Activated naive CD4-positive, alpha-beta T cell treated with anti-CD3 and anti-CD28 coated beads for 36 hours (primary cell): ENCODE measurements at regions not wholly inside any gene's neighbourhood (a gene's known extent, or its start where the extent isn't known, plus 50 kb on each side); places are given as distances from the start of the nearest gene placed in this dataset.

Experiments
- CTCF ChIA-PET: fragments of 350-600 bp; sonication (Branson Sonifier 250); formaldehyde crosslinking; loops from one replicate; lab custom pipeline; 2021; ENCODE audit warnings: antibody characterized with exemption; lab: Charles Lee
- DNase-seq: peaks from one replicate; pipeline ENCODE4 v3.0.0-alpha.2; 2020
- H3K27ac Mint-ChIP-seq: one replicate; pipeline ENCODE4 v1.8.0; 2021; ENCODE audit warnings: mild to moderate bottlenecking, mixed read lengths
- H3K27me3 Mint-ChIP-seq: one replicate; pipeline ENCODE4 v1.8.0; 2021; ENCODE audit warnings: low read depth, mixed read lengths
- H3K36me3 Mint-ChIP-seq: one replicate; pipeline ENCODE4 v1.8.0; 2021; ENCODE audit warnings: low read depth, mixed read lengths
- H3K4me1 Mint-ChIP-seq: one replicate; pipeline ENCODE4 v1.8.0; 2021; ENCODE audit warnings: low read depth, mixed read lengths
- H3K4me3 Mint-ChIP-seq: one replicate; pipeline ENCODE4 v1.8.0; 2021; ENCODE audit warnings: mild to moderate bottlenecking, moderate library complexity, mixed read lengths
- H3K9me3 Mint-ChIP-seq: one replicate; pipeline ENCODE4 v1.8.0; 2021; ENCODE audit warnings: mixed read lengths
- intact Hi-C: fragments of 100-400 bp; cut with micrococcal nuclease; formaldehyde crosslinking; loops from one replicate; pipeline ENCODE4 v1.15.1; 2023

- peaks cover 6% of the 10 kb centered on the region for H3K27me3 Mint-ChIP-seq
- no peak for DNase-seq
- H3K27ac Mint-ChIP-seq = no peak overlapping the region
- H3K9me3 Mint-ChIP-seq = no peaks in the 10 kb centered on the region
- H3K36me3 Mint-ChIP-seq = no peaks in the 10 kb centered on the region
- CTCF ChIA-PET = no interaction called here
- no peak overlapping the region for H3K4me3 Mint-ChIP-seq
- H3K4me1 Mint-ChIP-seq = no peaks in the 10 kb centered on the region
- intact Hi-C loops = no loop called here
Measured at GRCh38 chr9:109600142-109600541, 102.0 kb upstream of the PTPN3 start.

DNA sequence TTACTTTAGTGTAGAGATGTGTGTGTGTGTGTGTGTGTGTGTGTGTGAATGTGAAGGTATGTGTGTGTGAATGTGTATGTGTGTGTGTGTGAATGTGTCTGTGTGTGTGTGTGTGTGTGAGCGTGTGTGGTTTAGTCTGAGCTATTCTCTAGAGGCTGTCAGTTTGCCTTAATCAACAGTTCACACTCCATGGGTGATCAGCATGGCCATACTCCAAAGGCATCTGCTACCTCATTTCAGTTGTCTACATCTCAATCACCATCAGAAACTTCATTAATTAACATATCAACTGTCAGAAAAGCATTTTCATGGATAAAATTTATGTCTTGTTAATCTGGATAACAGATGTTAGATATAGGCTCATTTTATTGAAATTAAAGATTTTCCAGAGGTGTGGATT lies 103.1 kb upstream of the PTPN3 start:
- intact Hi-C loops = no loop called here
- Mint-ChIP-seq H3K27me3 (peaks cover 6% of the 10 kb centered on the region), H3K27ac (no peak overlapping the region), H3K36me3 (no peaks in the 10 kb centered on the region), H3K4me3 (no peak overlapping the region), H3K4me1 (no peaks in the 10 kb centered on the region), H3K9me3 (no peaks in the 10 kb centered on the region)
- CTCF ChIA-PET = interaction anchor here (0.6 kb wide), 1 partner anchor 28 kb away, joined by 3 read pairs; no protein-coding TSS in a partner anchor
- no peak for DNase-seq

DNA sequence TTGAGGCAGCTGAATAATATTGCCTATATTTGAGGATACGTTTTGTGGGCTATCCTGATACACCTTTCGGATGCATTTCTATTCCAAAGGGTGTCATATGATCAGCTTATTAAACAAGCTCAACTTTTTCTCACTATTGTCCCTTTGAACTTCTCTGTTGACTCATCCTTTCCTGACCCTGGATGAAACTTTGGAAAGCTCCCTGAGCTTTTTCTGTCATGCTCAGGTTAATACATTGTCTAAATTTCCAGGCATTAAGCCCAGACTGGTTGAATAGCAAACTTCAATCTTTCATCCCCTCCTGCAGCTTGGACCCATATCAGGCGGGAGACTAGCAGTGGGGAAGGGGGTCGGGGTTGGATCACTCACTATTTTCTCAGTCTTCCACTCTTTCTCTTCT lies 104.9 kb upstream of the PTPN3 start:
- Mint-ChIP-seq H3K27me3 (peaks cover 2% of the 10 kb centered on the region), H3K4me1 (no peaks in the 10 kb centered on the region), H3K27ac (no peak overlapping the region), H3K36me3 (no peaks in the 10 kb centered on the region), H3K9me3 (no peaks in the 10 kb centered on the region), H3K4me3 (no peak overlapping the region)
- intact Hi-C loops = no loop called here
- no peak for DNase-seq
- CTCF ChIA-PET = no interaction called here

GRCh38 chr9:109604131-109604530 lies 106.0 kb upstream of the PTPN3 start:
- no peaks in the 10 kb centered on the region for H3K4me1 Mint-ChIP-seq
- peaks cover 2% of the 10 kb centered on the region for H3K27me3 Mint-ChIP-seq
- H3K36me3 Mint-ChIP-seq = no peaks in the 10 kb centered on the region
- H3K27ac Mint-ChIP-seq = no peak overlapping the region
- no peak for DNase-seq
- intact Hi-C loops = no loop called here
- H3K4me3 Mint-ChIP-seq = no peak overlapping the region
- H3K9me3 Mint-ChIP-seq = no peaks in the 10 kb centered on the region
- CTCF ChIA-PET = no interaction called here

DNA sequence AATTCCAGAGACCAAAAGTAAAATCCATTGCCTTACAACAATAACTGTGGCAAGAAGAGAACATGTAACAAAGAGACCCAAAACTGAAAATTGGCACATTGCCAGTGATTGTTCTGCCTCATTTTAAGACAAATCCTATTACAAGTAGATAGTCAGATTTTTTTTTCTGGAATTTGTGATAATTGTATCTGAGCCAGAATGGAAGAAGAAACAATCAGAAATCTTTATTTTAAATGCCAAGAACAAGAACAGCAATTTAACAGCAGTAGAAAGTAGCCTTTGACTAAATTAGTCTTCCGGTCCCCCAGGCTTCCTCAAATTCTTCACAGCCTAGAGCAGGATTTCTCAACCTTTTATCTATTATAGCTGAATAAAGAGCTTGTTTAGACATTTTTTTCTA lies 106.7 kb upstream of the PTPN3 start:
- no peak for DNase-seq
- H3K4me1 Mint-ChIP-seq = no peaks in the 10 kb centered on the region
- CTCF ChIA-PET = no interaction called here
- no peak overlapping the region for H3K4me3 Mint-ChIP-seq
- peaks cover 2% of the 10 kb centered on the region for H3K27me3 Mint-ChIP-seq
- no peaks in the 10 kb centered on the region for H3K36me3 Mint-ChIP-seq
- H3K27ac Mint-ChIP-seq = no peak overlapping the region
- no peaks in the 10 kb centered on the region for H3K9me3 Mint-ChIP-seq
- intact Hi-C loops = no loop called here

GRCh38 chr9:109609060-109609459 lies 111.0 kb upstream of the PTPN3 start:
- intact Hi-C loops = no loop called here
- CTCF ChIA-PET = interaction anchor here (0.5 kb wide), 1 partner anchor 1052 kb away, joined by 3 read pairs; no protein-coding TSS in a partner anchor

GRCh38 chr9:109616571-109617120 lies 118.5 kb upstream of the PTPN3 start:
- no peak overlapping the region for H3K4me3 Mint-ChIP-seq
- H3K36me3 Mint-ChIP-seq = no peaks in the 10 kb centered on the region
- CTCF ChIA-PET = no interaction called here
- H3K27ac Mint-ChIP-seq = no peak overlapping the region
- no peaks in the 10 kb centered on the region for H3K9me3 Mint-ChIP-seq
- DNase-seq = no peak
- H3K27me3 Mint-ChIP-seq = peaks cover 6% of the 10 kb centered on the region
- intact Hi-C loops = no loop called here
- no peaks in the 10 kb centered on the region for H3K4me1 Mint-ChIP-seq

More at GRCh38 chr9:109609060-109609459, 111.0 kb upstream of the PTPN3 start:
- no peaks in the 10 kb centered on the region for H3K27me3 Mint-ChIP-seq
- H3K4me3 Mint-ChIP-seq = no peak overlapping the region
- no peaks in the 10 kb centered on the region for H3K36me3 Mint-ChIP-seq
- H3K9me3 Mint-ChIP-seq = no peaks in the 10 kb centered on the region
- no peaks in the 10 kb centered on the region for H3K4me1 Mint-ChIP-seq
- H3K27ac Mint-ChIP-seq = no peak overlapping the region
- DNase-seq = no peak

DNA sequence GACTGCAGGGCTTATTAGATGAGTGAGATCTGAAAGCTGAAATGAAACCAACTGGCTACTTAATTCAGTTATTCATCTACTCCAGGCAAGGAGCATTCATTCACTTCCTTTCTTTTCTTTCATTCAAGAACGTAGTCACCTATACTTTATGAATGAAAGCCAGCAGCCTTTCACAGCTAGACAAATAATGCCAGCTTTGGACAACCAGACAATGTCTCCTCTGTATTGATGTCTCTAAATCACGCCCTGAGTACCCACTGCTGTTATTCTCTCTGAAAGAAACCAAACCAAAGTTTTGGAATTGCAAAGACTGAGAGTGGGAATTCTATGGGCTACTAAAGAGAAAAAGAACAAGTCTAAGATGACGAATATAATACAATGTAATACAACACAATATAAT lies 121.2 kb upstream of the PTPN3 start:
- CTCF ChIA-PET = no interaction called here
- no peak for DNase-seq
- Mint-ChIP-seq H3K4me1 (no peaks in the 10 kb centered on the region), H3K36me3 (no peaks in the 10 kb centered on the region), H3K9me3 (peaks cover 2% of the 10 kb centered on the region), H3K27ac (no peak overlapping the region), H3K4me3 (no peak overlapping the region), H3K27me3 (peaks cover 7% of the 10 kb centered on the region)
- intact Hi-C loops = no loop called here

DNA sequence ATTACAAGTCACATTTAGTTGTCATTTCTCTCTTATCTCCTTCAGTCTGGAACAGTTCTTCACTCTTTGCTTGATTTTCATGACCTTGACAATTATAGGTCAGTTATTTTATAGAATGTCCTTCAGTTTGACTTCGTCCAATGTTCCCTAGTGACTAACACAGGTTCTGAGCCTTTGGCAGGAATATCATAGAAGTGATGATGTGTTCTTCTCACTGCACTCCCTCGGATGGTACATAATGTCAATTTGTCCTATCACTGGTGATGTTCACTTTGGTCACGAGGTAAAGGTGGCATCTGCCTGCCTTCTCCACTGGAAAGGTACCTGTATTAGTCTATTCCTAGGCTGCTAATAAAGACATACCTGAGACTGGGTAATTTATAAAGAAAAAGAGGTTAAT lies 126.0 kb upstream of the PTPN3 start:
- Mint-ChIP-seq H3K4me1 (no peaks in the 10 kb centered on the region), H3K27me3 (peaks cover 8% of the 10 kb centered on the region), H3K36me3 (no peaks in the 10 kb centered on the region), H3K4me3 (no peak overlapping the region), H3K27ac (no peak overlapping the region), H3K9me3 (peaks cover 2% of the 10 kb centered on the region)
- CTCF ChIA-PET = no interaction called here
- DNase-seq = no peak
- intact Hi-C loops = no loop called here

DNA sequence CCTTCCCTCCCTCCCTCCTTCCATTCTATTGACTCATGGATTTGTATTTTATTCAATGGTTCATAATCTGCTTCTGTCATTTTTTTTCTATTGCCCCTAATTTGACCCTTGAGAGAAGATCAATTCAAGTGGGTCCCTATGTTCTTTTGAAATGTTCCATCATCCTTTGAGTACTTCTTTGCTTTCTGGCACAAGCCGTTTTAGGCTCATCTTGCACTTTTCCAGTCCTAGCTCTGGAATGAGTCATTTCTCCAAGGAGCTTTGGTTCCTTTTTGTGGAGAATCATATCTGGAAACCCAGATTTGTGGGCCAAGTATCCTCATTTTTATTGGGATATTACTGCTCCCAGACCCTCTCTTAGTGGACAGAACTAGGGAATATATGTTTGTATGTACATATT lies 126.8 kb upstream of the PTPN3 start:
- DNase-seq = no peak
- H3K4me1 Mint-ChIP-seq = no peaks in the 10 kb centered on the region
- no peaks in the 10 kb centered on the region for H3K36me3 Mint-ChIP-seq
- H3K4me3 Mint-ChIP-seq = no peak overlapping the region
- CTCF ChIA-PET = interaction anchor here (0.6 kb wide), 1 partner anchor 1580 kb away, joined by 3 read pairs; no protein-coding TSS in a partner anchor
- peaks cover 8% of the 10 kb centered on the region for H3K27me3 Mint-ChIP-seq
- no peak overlapping the region for H3K27ac Mint-ChIP-seq
- intact Hi-C loops = no loop called here
- H3K9me3 Mint-ChIP-seq = peaks cover 2% of the 10 kb centered on the region

- Mint-ChIP-seq H3K4me3 (no peak overlapping the region), H3K27ac (no peak overlapping the region), H3K9me3 (peaks cover 2% of the 10 kb centered on the region), H3K4me1 (no peaks in the 10 kb centered on the region), H3K36me3 (no peaks in the 10 kb centered on the region), H3K27me3 (peaks cover 8% of the 10 kb centered on the region)
- no peak for DNase-seq
- CTCF ChIA-PET = no interaction called here
- intact Hi-C loops = no loop called here
Measured at GRCh38 chr9:109627042-109627441, 128.9 kb upstream of the PTPN3 start.

DNA sequence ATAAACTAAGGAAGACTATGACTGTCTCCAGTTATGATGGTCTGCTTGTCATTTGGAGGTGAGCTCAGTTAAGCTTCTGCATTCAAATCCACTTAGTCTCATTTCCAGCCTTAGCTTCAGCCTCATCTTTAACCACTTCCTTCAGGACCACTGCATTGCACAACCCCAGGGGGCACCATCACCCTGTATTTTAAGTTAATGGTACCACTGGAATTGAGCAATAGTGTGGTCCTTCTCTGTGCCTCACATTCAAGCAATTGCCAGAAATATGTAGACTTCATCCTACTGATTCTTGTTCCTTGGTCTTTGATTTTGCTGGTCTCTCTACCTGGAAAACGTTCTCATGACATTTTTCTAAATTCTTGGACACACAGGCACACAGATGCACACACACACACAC lies 131.5 kb upstream of the PTPN3 start:
- H3K27ac Mint-ChIP-seq = no peak overlapping the region
- H3K36me3 Mint-ChIP-seq = no peaks in the 10 kb centered on the region
- no peak overlapping the region for H3K4me3 Mint-ChIP-seq
- H3K4me1 Mint-ChIP-seq = no peaks in the 10 kb centered on the region
- intact Hi-C loops = no loop called here
- H3K27me3 Mint-ChIP-seq = peaks cover 6% of the 10 kb centered on the region
- H3K9me3 Mint-ChIP-seq = no peaks in the 10 kb centered on the region
- no peak for DNase-seq
- CTCF ChIA-PET = no interaction called here

DNA sequence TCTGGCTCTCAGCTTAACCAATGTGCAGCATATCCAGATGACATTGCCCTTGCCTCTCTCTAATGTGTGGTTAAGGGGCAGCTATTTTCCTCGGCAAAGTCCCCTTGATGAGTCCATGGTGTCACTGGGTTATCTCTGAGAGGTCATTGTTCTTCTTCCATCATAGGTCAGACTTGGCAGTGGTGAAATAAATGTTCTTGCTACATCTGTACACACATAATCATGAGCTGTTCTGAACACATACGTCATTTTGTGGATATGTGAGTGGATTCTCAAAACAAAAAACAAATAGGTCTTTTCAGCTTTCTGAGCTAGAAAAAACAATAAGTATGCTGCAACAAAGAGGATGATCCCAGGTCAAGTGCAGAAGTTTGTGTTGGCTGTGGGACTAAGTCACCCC lies 134.7 kb upstream of the PTPN3 start:
- no peaks in the 10 kb centered on the region for H3K4me1 Mint-ChIP-seq

More for the DNA sequence above, 134.7 kb upstream of the PTPN3 start:
- no peaks in the 10 kb centered on the region for H3K36me3 Mint-ChIP-seq
- H3K9me3 Mint-ChIP-seq = no peaks in the 10 kb centered on the region
- intact Hi-C loops = no loop called here
- H3K27me3 Mint-ChIP-seq = peaks cover 12% of the 10 kb centered on the region
- DNase-seq = no peak
- CTCF ChIA-PET = no interaction called here
- H3K4me3 Mint-ChIP-seq = no peak overlapping the region
- H3K27ac Mint-ChIP-seq = no peak overlapping the region
